OCI-LY7 (cell line): ENCODE measurements at regions not wholly inside any gene's neighbourhood (a gene's known extent, or its start where the extent isn't known, plus 50 kb on each side); places are given as distances from the start of the nearest gene placed in this dataset.

Source experiments
- CTCF ChIP-seq: fragments of 200-600 bp; sonication (generic); conservative IDR thresholded peaks from 2 replicates; pipeline ENCODE4 v1.5.1; 2014; ENCODE audit warnings: mild to moderate bottlenecking, antibody characterized with exemption, low read length, moderate library complexity, mixed read lengths
- EZH2phosphoT487 ChIP-seq: fragments of 200-600 bp; sonication (generic); IDR thresholded peaks from 2 replicates; pipeline ENCODE4 v1.6.1; 2018; ENCODE audit warnings: low read depth, borderline replicate concordance, mild to moderate bottlenecking, mixed run types, antibody characterized with exemption, low read length, moderate library complexity, mixed read lengths

GRCh38 chr5:15241216-15241821 lies 258.7 kb upstream of the FBXL7 start:
- TF ChIP-seq CTCF (no peak), EZH2phosphoT487 (no peak)
